ENCODE measurements at regions not wholly inside any gene's neighbourhood (a gene's known extent, or its start where the extent isn't known, plus 50 kb on each side); places are given as distances from the start of the nearest gene placed in this dataset.

DNA sequence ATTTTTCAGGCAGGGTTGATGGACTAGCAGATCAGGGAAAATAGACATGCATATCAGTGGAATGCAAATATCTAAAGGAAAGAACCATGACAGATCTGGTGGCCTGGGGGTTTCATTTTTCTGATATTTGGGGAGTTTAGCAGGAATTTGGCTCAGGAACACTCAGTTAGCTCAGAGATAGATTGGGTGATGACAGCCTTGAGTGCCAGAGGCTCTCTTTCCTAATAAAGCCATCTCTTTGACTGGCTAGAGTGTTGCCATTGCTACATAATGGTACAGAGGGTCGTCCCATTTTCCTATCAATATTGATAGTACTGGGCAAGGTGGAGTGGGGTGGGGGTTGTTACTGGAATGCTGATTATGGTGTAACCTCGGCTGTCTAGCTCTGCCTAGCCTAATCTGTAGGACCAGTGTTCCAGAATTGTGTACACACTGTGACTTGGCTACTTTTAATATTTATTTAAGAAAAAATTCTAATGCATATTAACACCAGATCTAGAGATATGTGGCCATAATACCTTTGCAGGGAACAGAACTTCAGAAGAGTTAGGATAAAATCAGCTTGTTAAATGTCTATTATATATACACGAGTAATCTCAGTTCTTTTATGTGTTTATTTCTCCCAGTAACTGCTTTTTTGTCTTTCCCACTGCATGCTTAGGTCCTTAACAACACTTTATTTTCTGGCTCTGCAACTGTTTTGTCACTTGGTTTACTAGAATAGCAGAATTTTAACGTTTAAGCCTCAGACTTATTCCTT, 145.0 kb upstream of the SPOCK3 start:
- TF ChIP-seq ZFHX2 (tag by site-specific recombination; conservative IDR thresholded peaks at IDR 0.05) (no peak), ZNF292 (tag by site-specific recombination; IDR thresholded peaks at IDR 0.05; ENCODE audit: borderline replicate concordance, low read depth) (no peak), ZNF664 (tag by site-specific recombination; IDR thresholded peaks at IDR 0.05) (no peak), YY1 (tag by site-specific recombination; IDR thresholded peaks at IDR 0.05) (no peak), SCRT2 (tag by site-specific recombination; IDR thresholded peaks at IDR 0.05) (no peak), ZNF274 (IDR thresholded peaks at IDR 0.05; ENCODE audit: low read length) (no peak), ZNF274 (tag by site-specific recombination; IDR thresholded peaks at IDR 0.05; ENCODE audit: borderline replicate concordance) (no peak), ZNF121 (tag by site-specific recombination; IDR thresholded peaks at IDR 0.05) (no peak)
- TF ChIP-seq, protein P1, sequence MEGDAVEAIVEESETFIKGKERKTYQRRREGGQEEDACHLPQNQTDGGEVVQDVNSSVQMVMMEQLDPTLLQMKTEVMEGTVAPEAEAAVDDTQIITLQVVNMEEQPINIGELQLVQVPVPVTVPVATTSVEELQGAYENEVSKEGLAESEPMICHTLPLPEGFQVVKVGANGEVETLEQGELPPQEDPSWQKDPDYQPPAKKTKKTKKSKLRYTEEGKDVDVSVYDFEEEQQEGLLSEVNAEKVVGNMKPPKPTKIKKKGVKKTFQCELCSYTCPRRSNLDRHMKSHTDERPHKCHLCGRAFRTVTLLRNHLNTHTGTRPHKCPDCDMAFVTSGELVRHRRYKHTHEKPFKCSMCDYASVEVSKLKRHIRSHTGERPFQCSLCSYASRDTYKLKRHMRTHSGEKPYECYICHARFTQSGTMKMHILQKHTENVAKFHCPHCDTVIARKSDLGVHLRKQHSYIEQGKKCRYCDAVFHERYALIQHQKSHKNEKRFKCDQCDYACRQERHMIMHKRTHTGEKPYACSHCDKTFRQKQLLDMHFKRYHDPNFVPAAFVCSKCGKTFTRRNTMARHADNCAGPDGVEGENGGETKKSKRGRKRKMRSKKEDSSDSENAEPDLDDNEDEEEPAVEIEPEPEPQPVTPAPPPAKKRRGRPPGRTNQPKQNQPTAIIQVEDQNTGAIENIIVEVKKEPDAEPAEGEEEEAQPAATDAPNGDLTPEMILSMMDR (tag by site-specific recombination; IDR thresholded peaks at IDR 0.05): no peak
